ENCODE measurements at regions not wholly inside any gene's neighbourhood (a gene's known extent, or its start where the extent isn't known, plus 50 kb on each side); places are given as distances from the start of the nearest gene placed in this dataset.

- TF ChIP-seq PPARA (CRISPR knock-in tag; IDR thresholded peaks at IDR 0.05; ENCODE audit: borderline replicate concordance) (no peak), RARB (CRISPR knock-in tag; IDR thresholded peaks at IDR 0.05) (no peak), TCF4 (CRISPR knock-in tag; IDR thresholded peaks at IDR 0.05; ENCODE audit: borderline replicate concordance) (no peak), ZC3H10 (CRISPR knock-in tag; IDR thresholded peaks at IDR 0.05) (no peak)
- TF ChIP-seq, protein P1, sequence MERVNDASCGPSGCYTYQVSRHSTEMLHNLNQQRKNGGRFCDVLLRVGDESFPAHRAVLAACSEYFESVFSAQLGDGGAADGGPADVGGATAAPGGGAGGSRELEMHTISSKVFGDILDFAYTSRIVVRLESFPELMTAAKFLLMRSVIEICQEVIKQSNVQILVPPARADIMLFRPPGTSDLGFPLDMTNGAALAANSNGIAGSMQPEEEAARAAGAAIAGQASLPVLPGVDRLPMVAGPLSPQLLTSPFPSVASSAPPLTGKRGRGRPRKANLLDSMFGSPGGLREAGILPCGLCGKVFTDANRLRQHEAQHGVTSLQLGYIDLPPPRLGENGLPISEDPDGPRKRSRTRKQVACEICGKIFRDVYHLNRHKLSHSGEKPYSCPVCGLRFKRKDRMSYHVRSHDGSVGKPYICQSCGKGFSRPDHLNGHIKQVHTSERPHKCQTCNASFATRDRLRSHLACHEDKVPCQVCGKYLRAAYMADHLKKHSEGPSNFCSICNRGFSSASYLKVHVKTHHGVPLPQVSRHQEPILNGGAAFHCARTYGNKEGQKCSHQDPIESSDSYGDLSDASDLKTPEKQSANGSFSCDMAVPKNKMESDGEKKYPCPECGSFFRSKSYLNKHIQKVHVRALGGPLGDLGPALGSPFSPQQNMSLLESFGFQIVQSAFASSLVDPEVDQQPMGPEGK (CRISPR knock-in tag; IDR thresholded peaks at IDR 0.05; ENCODE audit: borderline replicate concordance) = no peak
Observed at GRCh38 chr1:221605569-221605968, 136.3 kb downstream of the DUSP10 start.
